PC-9 (cell line): ENCODE measurements at regions not wholly inside any gene's neighbourhood (a gene's known extent, or its start where the extent isn't known, plus 50 kb on each side); places are given as distances from the start of the nearest gene placed in this dataset.

Experiments used
- BruUV-seq: library from RNA; stranded (reverse); fragments of 400-500 nt; replicated peaks from 2 replicates; lab custom pipeline; 2021; lab: Mats Ljungman, UMichigan
- CTCF ChIA-PET: fragments of 300-600 bp; sonication (Branson Sonifier 250); formaldehyde crosslinking; loops from one replicate; lab custom pipeline; 2022; ENCODE audit warnings: antibody characterized with exemption; lab: Charles Lee
- POLR2A ChIA-PET: fragments of 300-600 bp; sonication (Branson Sonifier 250); formaldehyde crosslinking; loops from one replicate; lab custom pipeline; 2022; ENCODE audit warnings: antibody characterized with exemption; ENCODE audit not compliant: unreplicated experiment; lab: Charles Lee
- DNase-seq, 2 experiments: peaks; one replicate each; pipeline versions ENCODE4 v3.0.0 to v3.0.0-alpha.2; 2015 to 2022; ENCODE audit warnings: mixed read lengths in 1 of 2
- H2AFZ ChIP-seq: fragments of 200-600 bp; sonication (generic); 2 replicates; pipeline ENCODE4 v1.8.1; 2017; ENCODE audit warnings: antibody characterized with exemption
- H3F3A ChIP-seq: fragments of 200-600 bp; sonication (generic); 2 replicates; pipeline ENCODE4 v1.8.1; 2017; ENCODE audit warnings: antibody characterized with exemption, mild to moderate bottlenecking, low read depth; ENCODE audit not compliant: insufficient read depth
- H3K27ac ChIP-seq: fragments of 200-600 bp; sonication (generic); 2 replicates; pipeline ENCODE4 v1.6.1; 2016; ENCODE audit warnings: mixed run types
- H3K27me3 ChIP-seq: fragments of 200-600 bp; sonication (generic); 2 replicates; pipeline ENCODE4 v1.6.1; 2016; ENCODE audit warnings: low read depth, mixed run types; ENCODE audit not compliant: insufficient read depth
- H3K36me3 ChIP-seq: fragments of 200-600 bp; sonication (generic); 2 replicates; pipeline ENCODE4 v1.6.1; 2016; ENCODE audit warnings: low read depth, mixed run types
- H3K4me1 ChIP-seq: fragments of 200-600 bp; sonication (generic); replicated peaks from 2 replicates; pipeline ENCODE4 v1.6.1; 2016; ENCODE audit warnings: mixed run types; ENCODE audit not compliant: insufficient read depth
- H3K4me2 ChIP-seq: fragments of 200-600 bp; sonication (generic); 2 replicates; pipeline ENCODE4 v1.6.1; 2017; ENCODE audit warnings: mixed run types
- H3K4me3 ChIP-seq: fragments of 200-600 bp; sonication (generic); 2 replicates; pipeline ENCODE4 v1.6.1; 2016; ENCODE audit warnings: mixed run types
- H3K79me2 ChIP-seq: fragments of 200-600 bp; sonication (generic); 2 replicates; pipeline ENCODE4 v1.6.1; 2017; ENCODE audit warnings: low read depth, mixed run types
- H3K9me2 ChIP-seq: fragments of 200-600 bp; sonication (generic); 2 replicates; pipeline ENCODE4 v1.8.1; 2017; ENCODE audit warnings: mild to moderate bottlenecking; ENCODE audit not compliant: insufficient read depth
- H3K9me3 ChIP-seq: fragments of 200-600 bp; sonication (generic); 2 replicates; pipeline ENCODE4 v1.8.1; 2016; ENCODE audit warnings: low read depth; ENCODE audit not compliant: insufficient read depth
- H4K20me1 ChIP-seq: fragments of 200-600 bp; sonication (generic); 2 replicates; pipeline ENCODE4 v1.8.1; 2017; ENCODE audit not compliant: insufficient read depth
- CTCF ChIP-seq: fragments of 200-600 bp; sonication (generic); conservative IDR thresholded peaks from 2 replicates; pipeline ENCODE4 v1.6.1; 2017; ENCODE audit warnings: mixed run types, antibody characterized with exemption, mild to moderate bottlenecking, moderate library complexity
- EZH2 ChIP-seq: fragments of 200-600 bp; sonication (generic); IDR thresholded peaks from 2 replicates; pipeline ENCODE4 v1.8.0; 2017; ENCODE audit warnings: antibody characterized with exemption, low read depth
- intact Hi-C: fragments of 100-400 bp; cut with micrococcal nuclease; formaldehyde crosslinking; loops from one replicate; pipeline ENCODE4 v1.10.0; 2022; ENCODE audit not compliant: unreplicated experiment

GRCh38 chr11:27247660-27248059 is 115.4 kb downstream of the CCDC34 start:
- H3K4me1 ChIP-seq: no peaks in the 10 kb centered on the region
- no TSS peak for BruUV-seq
- no peak for DNase-seq
- no peaks in the 10 kb centered on the region for H3K36me3 ChIP-seq
- no peak overlapping the region for H3K27ac ChIP-seq
- H3K79me2 ChIP-seq: no peaks in the 10 kb centered on the region
- H3F3A ChIP-seq: no peaks in the 10 kb centered on the region
- ChIA-PET CTCF (no interaction called here), POLR2A (no interaction called here)
- no peak overlapping the region for H2AFZ ChIP-seq
- no peaks in the 10 kb centered on the region for H3K9me2 ChIP-seq
- no peak for TF ChIP-seq EZH2
- H3K4me3 ChIP-seq: no peak overlapping the region
- no peaks in the 10 kb centered on the region for H3K27me3 ChIP-seq
- intact Hi-C loops: no loop called here
- H3K4me2 ChIP-seq: no peak overlapping the region
- H3K9me3 ChIP-seq: no peaks in the 10 kb centered on the region
- no peaks in the 10 kb centered on the region for H4K20me1 ChIP-seq

GRCh38 chr11:27246925-27247324 is 116.1 kb downstream of the CCDC34 start:
- no peak for DNase-seq
- no peaks in the 10 kb centered on the region for H3K27me3 ChIP-seq
- H3K9me3 ChIP-seq: no peaks in the 10 kb centered on the region
- H3K36me3 ChIP-seq: no peaks in the 10 kb centered on the region
- no peaks in the 10 kb centered on the region for H3F3A ChIP-seq
- no peaks in the 10 kb centered on the region for H3K4me1 ChIP-seq
- no peak overlapping the region for H3K27ac ChIP-seq
- no peak overlapping the region for H3K4me2 ChIP-seq
- H2AFZ ChIP-seq: no peak overlapping the region
- TF ChIP-seq EZH2 (no peak), CTCF (no peak)
- ChIA-PET CTCF (no interaction called here), POLR2A (no interaction called here)
- no peak overlapping the region for H3K4me3 ChIP-seq
- no peaks in the 10 kb centered on the region for H4K20me1 ChIP-seq
- BruUV-seq: no TSS peak
- intact Hi-C loops: no loop called here
- no peaks in the 10 kb centered on the region for H3K79me2 ChIP-seq
- H3K9me2 ChIP-seq: no peaks in the 10 kb centered on the region

GRCh38 chr11:27244900-27245299 is 118.1 kb downstream of the CCDC34 start:
- Histone ChIP-seq H3K4me3 (no peak overlapping the region), H3K9me2 (no peaks in the 10 kb centered on the region), H3K27ac (no peak overlapping the region), H3K79me2 (no peaks in the 10 kb centered on the region), H2AFZ (no peak overlapping the region; the same call in 1 of the 2 replicates), H3K36me3 (no peaks in the 10 kb centered on the region), H3K4me1 (no peaks in the 10 kb centered on the region), H4K20me1 (no peaks in the 10 kb centered on the region), H3K27me3 (no peaks in the 10 kb centered on the region), H3K9me3 (no peaks in the 10 kb centered on the region), H3F3A (no peaks in the 10 kb centered on the region), H3K4me2 (no peak overlapping the region)
- ChIA-PET POLR2A (no interaction called here), CTCF (no interaction called here)
- TF ChIP-seq EZH2 (no peak), CTCF (no peak)
- DNase-seq: no peak
- BruUV-seq: no TSS peak
- intact Hi-C loops: no loop called here

GRCh38 chr11:27242591-27242990 is 120.4 kb downstream of the CCDC34 start:
- CTCF ChIA-PET: no interaction called here
- Histone ChIP-seq H3K9me3 (no peaks in the 10 kb centered on the region), H3K9me2 (no peaks in the 10 kb centered on the region), H4K20me1 (no peaks in the 10 kb centered on the region), H3K27ac (no peak overlapping the region), H3K79me2 (no peaks in the 10 kb centered on the region), H2AFZ (no peak overlapping the region), H3F3A (no peaks in the 10 kb centered on the region), H3K4me1 (no peaks in the 10 kb centered on the region), H3K36me3 (no peaks in the 10 kb centered on the region), H3K4me3 (no peak overlapping the region), H3K27me3 (no peaks in the 10 kb centered on the region), H3K4me2 (no peak overlapping the region)
- intact Hi-C loops: no loop called here
- BruUV-seq: no TSS peak
- TF ChIP-seq CTCF (no peak), EZH2 (no peak)
- POLR2A ChIA-PET: no interaction called here
- DNase-seq: no peak
